Left forelimb (tissue), 1 donor: ENCODE measurements at regions not wholly inside any gene's neighbourhood (a gene's known extent, or its start where the extent isn't known, plus 50 kb on each side); places are given as distances from the start of the nearest gene placed in this dataset.

ENCODE experiments used
- DNase-seq: peaks from one replicate; pipeline ENCODE4 v3.0.0-alpha.2; 2018; ENCODE audit warnings: low spot score

DNA sequence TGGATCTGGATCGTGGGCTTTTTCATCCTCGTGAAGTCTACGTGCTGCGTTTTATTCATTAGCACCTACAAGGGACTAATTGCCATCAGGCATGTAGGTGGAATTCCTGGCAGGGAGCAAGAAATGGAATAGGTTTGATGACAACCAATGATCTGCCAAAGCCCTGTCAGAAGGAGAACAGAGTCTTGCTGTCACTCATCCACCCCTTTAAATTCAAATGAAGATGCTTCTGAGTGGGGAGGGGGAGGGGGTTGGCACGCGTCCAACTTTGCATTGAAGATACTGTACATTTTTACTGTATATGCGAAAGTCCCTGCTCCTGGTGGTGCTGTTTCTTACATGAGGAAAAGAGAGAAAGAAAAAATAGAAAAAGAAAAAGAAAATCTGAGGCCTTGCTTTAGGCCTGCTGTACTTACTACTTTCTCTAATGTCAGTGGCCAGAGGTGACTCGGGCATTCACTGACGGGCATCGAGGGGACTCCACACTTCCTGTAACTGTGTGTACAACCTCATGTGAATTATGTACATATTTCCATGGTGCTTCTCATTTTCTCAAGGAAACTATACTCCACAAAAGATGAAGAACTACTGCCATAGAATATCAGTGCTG is 569.1 kb downstream of the INHBA start:
- no peak for DNase-seq

DNA sequence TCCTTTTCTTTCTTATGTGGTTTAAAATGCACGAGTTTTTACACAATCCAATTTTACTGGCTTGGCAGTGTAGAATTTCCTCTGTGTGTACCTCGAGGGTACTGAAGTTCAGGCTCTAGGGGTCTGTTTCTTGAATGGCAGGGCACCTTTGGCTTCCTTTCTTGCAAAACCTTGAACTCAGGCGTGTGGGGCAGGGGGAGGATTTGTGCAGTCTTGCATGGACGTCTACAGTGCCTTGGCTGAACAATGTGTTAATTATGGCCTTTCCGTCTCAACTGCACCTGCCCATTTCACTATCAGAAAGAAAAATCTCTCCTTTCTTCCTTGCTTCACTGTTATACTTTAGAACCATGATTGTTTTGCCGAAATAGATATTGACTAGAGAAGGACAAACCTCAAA is 570.9 kb downstream of the INHBA start:
- no peak for DNase-seq

DNA sequence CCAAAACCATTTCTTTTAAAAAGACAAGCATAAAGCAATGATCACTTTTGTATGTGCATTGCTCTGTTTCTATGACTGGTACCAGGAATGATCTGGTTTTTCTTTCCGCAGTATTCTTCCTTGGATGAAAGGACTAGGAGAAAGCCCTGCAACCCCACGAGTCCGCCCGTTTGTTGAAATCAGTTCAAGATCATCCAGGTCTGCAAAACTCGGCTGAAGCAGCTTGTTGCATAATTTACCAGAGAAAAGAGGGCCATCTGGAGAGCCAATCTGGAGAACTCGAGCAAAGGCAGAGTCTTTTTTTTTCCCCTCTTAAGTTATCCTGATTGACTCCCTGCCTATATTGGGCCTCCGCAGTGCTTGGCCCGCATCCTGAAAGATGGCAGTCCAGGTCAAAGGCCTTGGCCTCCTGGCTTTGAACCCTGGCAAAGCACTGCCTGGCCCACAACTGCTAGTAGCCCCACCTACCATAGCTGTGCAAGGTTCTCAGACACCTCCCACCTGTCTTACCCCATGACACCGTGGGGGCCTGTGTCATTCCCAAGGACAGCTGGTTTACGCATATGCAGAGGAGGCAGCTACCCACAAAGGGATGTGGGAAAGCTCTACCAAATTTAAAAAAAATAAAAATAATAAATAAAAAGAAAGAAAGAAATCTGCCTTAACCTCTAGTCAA is 572.2 kb downstream of the INHBA start:
- no peak for DNase-seq

DNA sequence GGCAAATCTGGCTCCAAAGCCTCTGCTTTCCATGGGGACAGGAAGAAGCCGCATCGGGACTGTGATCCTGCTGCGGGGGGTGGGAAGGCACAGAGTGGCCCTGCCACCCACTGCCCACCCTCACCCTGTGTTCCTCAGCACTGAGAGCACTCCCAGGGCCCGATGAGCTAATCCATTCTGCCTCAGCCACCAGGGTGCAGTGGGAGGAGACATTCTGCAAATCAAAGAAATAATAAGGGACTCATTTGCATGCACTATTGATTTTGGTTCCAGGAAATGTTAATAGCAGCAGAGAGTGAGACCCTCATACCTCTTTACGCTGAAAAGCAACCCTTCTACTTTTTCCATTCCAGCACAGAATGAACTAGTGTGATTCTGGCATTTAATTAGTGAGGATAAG is 572.8 kb downstream of the INHBA start:
- DNase-seq: no peak

DNA sequence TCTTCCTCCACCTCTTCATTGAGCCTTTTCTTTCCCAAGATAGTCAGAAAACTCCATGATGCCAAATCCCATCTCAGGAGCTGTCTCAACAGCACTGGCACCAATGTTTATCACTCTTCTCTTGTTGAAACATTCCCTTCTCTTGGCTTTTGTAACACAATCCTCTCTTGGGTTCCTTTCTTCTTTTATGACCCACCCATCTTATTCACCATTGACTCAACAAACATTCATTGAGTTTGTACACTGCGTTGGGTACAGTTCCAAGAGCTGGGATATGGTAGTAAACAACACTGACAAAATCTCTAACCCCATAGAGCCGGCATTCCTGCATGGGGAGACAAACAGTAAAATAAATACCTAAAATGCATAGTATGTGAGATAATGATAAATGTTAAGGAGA is 577.5 kb downstream of the INHBA start:
- DNase-seq: no peak

DNA sequence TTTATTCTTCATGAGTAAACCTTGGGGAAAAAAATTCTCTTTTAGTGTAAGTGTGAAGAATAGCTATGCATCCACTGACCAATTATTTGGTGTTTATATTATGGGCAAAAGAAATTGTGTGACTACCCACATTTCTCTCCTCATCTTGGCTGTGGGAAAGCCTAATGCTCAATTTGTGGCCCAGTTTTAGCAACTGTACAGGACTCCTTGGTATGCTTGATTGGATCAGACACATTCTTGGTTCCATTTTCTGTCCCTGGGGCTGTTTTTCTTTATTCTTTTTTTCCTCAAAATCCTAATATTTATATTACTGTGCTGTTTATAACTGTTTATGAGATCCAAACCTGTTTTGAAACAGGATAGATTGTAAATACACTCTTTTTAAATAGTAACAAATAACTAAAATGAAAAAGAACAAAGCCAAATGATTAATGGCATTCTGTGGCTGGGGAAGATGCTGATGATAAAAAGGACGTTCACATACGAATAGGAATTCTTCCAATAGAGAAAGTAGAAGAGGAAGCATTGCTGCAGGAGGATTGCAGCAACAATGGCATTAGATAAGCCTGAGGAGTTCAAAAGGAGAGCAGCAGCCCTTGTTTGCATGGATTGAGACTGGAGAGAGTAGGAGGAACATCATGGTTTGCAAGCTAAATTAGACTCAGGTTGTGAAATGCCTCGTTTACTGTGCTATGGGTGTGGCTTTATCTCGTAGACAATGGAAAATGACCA is 580.5 kb downstream of the INHBA start:
- DNase-seq: no peak

DNA sequence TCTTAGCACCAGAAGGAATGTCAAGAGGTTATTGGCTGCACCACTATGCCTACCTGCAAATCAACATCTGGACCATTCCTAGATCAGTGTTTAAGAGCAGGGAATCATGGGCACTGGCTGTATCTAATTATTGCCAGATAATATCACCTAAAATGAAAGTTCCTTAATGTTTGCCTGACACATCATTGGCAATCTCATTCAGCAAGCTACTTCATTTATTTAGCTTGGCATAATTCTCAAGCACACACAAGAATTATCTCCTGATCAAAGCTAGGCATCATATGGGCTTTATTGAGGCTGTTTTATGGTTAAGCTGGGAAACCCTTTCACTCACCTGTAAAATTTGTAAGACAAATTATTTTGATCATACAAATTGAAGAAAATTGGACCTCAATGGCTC is 581.7 kb downstream of the INHBA start:
- no peak for DNase-seq

DNA sequence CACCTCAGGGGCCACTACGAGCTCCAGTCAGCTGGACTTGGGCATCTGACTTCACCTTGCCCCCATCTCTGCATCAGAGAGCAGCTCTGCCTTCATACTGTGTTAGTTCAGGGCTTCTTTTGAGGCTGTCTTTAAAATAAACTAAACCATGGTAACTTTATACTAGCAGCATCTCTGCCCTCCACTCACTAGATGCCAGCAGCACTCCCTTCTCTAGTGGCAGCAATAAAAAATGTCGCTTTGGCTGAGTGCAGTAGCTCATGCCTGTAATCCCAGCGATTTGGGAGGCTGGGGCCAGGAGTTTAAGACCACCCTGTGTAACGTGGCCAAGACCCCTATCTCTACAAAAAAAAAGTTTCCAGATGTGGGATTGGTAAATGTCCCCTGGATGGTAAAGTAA is 584.4 kb downstream of the INHBA start:
- DNase-seq: no peak

DNA sequence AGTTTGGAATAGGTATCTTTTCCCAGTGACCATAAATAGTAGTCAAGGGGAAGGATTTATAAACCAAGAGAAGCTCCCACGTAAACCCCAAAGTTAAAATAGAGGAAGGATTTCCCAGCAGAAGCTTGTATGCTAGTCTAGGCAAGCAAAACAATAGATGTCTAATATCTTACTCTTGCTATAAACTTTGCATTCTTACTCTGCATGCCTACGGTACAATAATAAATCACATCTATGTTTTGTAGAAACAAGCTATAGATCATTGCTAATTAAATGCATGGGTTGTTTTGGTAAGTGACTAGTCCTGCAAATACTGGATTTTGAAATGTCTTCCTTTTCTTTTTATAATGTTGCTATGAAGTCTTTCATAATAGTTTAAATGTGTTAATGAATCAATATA is 585.5 kb downstream of the INHBA start:
- DNase-seq: no peak

DNA sequence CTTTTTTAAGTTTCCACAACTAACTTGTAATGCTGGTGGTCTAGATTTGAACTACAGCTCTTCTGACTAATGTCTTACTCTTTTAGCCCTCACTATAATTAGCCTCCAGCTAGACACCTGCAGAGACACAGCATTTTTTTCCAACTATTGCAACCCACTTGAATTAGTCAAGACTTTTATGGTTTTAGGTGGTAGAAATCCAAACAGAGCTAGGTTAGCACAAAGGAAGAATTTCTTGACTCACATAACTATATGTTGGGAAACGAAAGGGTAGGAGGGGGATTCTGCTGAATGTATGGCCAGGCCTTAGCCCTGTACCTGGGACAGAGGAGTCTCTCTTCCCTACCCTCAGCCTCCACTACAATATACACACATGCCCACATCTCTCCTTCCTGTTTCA is 586.1 kb downstream of the INHBA start:
- DNase-seq: no peak

DNA sequence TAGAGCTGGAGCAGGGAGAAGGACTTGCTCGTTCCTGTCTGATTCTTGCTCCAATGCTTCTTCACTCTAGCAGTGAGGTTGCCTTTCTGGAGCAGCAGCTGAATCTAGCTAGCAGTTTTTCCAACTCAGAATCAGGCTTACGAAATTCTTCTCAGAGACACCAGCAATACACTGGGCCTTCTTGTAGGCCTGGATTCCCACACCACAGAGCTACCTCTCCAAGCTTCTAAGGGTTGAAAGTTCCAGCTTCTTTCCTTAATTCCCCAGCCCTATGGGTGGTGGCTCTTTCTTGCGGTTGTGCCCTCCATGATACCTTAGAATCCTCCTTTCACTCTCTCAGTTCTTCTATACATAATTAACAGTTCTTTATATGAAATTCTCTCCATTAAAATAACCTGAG is 586.6 kb downstream of the INHBA start:
- DNase-seq: no peak

DNA sequence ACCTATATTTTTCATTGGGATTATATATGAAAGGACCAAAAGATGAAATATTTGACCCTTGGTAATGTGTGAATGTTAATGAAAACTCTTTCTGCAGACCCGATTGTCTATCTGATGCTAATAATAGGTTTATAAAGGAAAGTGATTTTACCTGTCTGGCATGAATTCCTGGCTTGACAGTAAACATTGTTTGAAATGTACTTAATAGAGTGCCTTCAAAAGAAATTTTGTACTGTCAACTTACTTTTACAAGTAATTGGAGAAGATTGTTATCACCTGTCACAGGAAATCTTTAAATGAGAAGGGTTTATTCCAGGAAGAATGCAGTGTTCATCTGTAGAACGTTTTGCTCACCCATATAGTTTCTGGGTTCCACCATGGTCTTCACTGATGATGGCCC is 588.2 kb downstream of the INHBA start:
- no peak for DNase-seq

DNA sequence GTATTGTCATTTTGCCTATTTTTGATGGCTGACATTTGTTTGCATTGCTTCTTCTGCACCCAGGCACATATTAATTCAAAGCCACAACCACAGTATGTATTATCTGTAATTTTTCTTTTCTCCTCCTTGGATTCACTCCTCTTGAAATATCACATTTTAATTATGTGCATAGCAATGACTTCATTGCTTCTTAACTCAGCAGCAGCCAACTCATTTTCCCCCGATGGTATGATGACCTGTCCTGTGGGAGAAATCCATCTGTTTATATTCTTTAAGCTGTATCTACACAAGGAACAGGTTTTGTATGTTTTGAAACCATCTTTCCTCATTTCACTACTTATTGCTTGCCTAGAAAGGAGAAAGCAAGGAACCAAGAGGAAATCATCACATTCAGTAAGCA is 588.8 kb downstream of the INHBA start:
- no peak for DNase-seq

DNA sequence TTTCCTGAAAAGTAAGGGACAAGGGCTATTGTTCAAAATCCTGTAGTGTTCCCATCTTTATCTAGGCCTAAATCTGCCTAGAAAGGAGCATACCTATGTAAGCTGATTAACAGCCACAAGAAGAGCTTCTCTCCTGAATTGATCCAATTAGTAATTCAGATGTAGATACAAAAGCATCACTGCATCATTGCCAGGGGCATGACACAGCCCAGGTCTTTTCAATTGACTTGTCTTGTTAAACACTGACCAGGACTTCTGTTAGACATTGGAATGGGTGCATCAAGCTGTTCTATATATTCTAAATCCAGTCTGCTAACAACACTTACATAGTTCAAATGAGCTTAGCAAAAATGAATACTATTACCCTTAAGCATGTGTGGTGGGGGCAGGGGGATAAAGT is 589.2 kb downstream of the INHBA start:
- DNase-seq: no peak

DNA sequence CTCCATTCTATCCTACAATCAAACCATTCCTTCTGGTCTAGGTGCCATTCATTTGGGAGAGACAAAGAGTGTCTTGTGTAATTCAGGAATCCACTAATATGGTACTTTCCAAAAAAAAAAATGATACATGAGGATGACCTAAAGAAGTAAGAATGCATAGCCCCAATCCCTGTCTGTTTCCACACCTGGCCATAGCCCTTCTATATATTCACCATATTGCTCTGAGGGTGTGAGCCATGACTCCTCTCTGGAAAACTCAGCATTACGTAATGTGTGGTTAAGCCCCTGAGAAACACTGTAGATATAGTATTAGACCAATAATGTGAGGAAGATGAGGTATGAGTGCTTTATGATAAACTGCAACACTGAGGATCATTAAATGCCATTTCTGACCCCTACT is 592.7 kb downstream of the INHBA start:
- DNase-seq: no peak

DNA sequence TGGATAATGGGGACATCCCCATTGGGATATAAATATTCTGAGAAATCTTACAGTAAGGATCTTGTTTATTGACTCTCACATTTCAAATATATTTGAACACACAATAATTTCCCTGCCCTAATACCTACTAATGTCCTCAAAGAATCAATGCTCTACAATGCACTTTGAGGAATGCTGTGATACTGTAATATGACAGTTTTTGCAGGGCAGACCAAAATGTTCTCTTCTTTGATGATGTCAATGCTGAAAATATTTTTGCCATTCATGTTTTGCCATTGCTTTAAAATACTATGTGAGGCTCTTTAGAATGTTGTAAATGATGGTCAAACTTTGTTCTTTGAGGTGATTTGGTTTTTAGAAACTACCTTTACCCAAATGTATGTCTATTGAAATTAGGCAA is 594.1 kb downstream of the INHBA start:
- DNase-seq: no peak

DNA sequence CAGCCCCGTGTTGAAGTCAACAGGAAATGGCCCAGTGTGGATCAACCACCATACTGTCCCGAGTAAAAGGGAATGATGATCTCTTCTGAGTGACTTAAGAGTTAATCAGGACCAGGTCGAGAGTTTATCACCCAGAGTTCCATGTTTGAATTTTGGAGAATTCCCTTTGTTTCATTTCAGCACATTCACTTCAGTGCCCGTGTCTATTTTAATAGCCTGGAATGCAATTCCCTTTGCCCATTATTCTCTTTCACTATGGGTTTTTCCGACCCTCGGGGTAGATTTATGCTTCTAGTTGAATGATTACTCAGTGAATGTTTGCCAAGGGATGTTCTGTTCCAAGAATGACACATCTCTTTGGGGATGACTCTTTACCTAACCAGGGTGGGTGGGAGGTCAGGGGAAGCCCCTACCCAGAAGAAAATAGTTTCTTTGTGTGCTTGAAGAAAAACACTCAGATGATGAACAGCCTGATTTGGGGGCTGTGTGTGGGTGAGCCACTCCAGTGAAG is 594.9 kb downstream of the INHBA start:
- DNase-seq: no peak

DNA sequence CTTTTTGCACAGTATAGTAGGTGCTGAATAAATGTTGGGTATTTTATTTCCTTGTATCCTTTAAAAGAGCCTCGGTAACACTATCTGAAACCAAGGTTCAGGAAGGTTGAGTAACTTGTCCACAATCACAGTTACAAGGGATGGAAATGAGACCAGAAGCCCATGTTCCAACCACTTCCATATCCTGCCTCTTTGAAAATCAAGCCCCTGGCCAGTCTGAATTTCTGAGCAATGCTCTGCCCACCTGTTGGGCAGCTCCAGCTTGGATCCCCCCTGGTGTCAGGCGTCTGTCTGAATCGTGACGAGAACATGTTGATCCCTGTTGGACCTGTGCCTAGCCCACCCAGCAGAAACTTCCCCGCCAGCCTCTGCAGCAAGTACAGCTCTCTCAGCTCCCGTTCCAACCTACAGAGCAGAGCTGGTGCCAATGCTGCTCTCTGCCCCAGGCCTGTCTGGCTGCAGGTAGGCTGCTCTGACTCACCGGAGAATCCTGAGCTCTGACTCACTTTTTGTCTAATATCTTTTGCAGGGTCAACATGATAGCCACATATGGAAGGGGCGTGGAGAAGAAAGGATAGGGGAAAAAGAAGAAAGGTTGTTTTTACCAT is 595.5 kb downstream of the INHBA start:
- no peak for DNase-seq

DNA sequence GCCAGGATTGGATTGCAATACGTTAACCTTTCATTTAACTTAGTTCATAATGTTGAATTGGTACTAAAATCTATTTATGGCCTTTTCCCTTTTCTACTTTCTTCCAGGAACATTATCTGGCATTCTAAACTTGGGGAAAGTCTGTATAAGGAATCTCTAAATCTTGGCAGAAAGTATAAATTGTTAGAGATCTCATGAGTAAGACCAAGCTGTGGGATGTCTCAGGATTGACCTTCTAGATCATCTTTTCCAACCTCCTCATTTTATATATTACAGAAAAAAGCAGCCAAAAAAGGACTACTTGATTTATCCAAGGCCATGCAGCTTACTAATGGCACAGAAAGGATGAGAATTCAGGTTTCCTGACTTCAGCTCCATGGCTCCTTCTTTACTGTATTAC is 598.3 kb downstream of the INHBA start:
- DNase-seq: no peak

DNA sequence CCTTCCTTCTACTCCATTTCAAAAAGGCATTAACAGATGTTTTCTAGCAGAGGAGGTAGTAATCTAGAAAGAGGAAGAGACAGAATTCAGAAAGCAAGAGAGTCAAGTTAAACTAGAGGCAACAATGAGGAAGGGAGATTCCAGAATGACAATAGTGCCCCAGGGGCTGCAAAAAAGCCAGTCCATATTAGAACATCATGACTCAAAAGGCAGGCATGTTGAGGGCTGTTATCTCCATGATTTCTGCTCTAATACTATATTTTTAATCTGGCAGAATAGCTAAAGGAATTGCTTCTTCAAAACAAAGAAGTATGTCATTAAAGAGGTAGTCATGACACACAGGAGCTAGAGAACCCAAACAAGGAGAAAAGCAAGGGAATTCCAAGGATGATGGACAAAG is 599.6 kb downstream of the INHBA start:
- no peak for DNase-seq

DNA sequence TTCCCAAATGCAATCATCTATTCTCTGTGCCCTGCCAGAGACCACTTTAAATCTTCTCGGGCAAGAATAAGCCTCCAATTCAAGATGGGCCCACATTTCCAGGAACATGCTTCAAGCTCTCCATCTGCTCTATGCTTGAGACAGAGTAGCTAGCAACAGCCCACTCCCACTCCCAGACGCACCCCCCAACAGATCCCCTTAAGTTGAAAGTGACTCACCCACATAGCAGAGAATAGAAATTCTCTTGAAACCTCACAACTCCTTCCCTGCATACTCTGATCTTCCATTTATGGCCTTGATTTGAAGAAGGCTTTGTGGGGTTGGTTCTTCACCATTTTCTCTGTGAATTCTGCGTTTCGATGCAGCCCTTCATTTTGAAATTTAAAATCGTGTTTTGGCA is 604.0 kb downstream of the INHBA start:
- no peak for DNase-seq

DNA sequence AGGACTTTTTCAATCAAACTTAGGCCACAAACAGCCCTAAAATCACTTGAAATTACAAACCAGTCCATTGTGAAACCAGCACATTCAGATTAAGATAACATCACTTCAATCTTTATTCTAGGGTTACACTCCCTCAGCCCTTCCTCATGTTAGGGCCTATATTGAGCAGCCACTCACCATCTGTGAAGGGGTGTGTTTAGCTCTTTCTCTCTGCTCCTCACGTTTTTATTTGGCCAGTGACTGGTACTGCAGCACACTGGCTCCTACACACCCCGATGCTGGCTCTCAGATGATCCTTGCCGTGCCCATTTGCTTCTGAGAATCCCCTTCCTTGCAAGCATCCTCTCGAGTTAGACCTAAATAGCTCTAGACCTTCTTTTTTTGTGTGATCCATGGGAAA is 604.5 kb downstream of the INHBA start:
- DNase-seq: no peak

DNA sequence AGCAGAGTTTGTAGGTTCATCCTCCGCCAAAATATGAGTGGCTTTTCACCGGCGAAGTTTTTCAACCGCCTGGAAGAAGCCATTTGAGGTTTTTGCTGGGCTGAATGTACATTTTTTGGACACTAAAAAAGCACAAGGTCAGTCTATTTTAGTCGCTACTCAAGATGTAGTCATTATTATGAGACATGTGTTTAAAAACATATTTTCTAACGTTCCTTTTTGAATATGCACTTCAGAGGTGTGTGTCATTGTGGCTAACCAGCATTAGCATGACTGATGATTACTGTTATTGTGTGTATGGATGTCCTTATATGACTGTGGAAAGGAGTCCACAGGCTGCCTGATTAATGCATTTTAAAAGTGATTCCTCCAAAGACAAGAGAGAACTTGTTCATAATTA is 605.4 kb downstream of the INHBA start:
- no peak for DNase-seq
